CD1c-positive myeloid dendritic cell (primary cell): ENCODE measurements at regions not wholly inside any gene's neighbourhood (a gene's known extent, or its start where the extent isn't known, plus 50 kb on each side); places are given as distances from the start of the nearest gene placed in this dataset.
A peak's percentile ranks its signal among the peaks of the same experiment; 100 is the strongest.
"Not testable (repeated sequence)": the region's sequence is repeated elsewhere in the genome, so short reads cannot be mapped to it uniquely, and the experiment has no call there.

Source experiments
- DNase-seq: peaks from one replicate; pipeline ENCODE4 v3.0.0-alpha.2; 2016; ENCODE audit errors: extremely low spot score

GRCh38 chrX:68995780-68996551 is 167.1 kb downstream of the EFNB1 start:
- no peak for DNase-seq

GRCh38 chrX:68995386-68995779 is 166.6 kb downstream of the EFNB1 start:
- DNase-seq: no peak

- DNase-seq: no peak
Observed at GRCh38 chrX:68994891-68995255, 166.1 kb downstream of the EFNB1 start.

GRCh38 chrX:68994135-68994890 is 165.5 kb downstream of the EFNB1 start:
- peak; percentile 70 for DNase-seq

GRCh38 chrX:68992821-68993397 is 164.1 kb downstream of the EFNB1 start:
- DNase-seq: no peak

GRCh38 chrX:68991691-68992345 is 163.0 kb downstream of the EFNB1 start:
- DNase-seq: no peak

GRCh38 chrX:68990948-68991347 is 162.1 kb downstream of the EFNB1 start:
- DNase-seq: no peak

- no peak for DNase-seq
Observed at GRCh38 chrX:68989865-68990606, 161.2 kb downstream of the EFNB1 start.

GRCh38 chrX:68989456-68989855 is 160.6 kb downstream of the EFNB1 start:
- DNase-seq: no peak

- DNase-seq: peak; percentile 5
Observed at GRCh38 chrX:68988865-68989264, 160.0 kb downstream of the EFNB1 start.

- DNase-seq: no peak
Observed at GRCh38 chrX:68985135-68985755, 156.4 kb downstream of the EFNB1 start.

- DNase-seq: no peak
Observed at GRCh38 chrX:68983004-68983857, 154.4 kb downstream of the EFNB1 start.

- DNase-seq: no peak
Observed at GRCh38 chrX:68982476-68982875, 153.7 kb downstream of the EFNB1 start.

GRCh38 chrX:68980906-68981616 is 152.2 kb downstream of the EFNB1 start:
- DNase-seq: no peak

GRCh38 chrX:68978655-68979054 is 149.8 kb downstream of the EFNB1 start:
- DNase-seq: no peak

- DNase-seq: no peak
Observed at GRCh38 chrX:68978255-68978654, 149.4 kb downstream of the EFNB1 start.

GRCh38 chrX:68953331-68953730 is 124.5 kb downstream of the EFNB1 start:
- no peak for DNase-seq

GRCh38 chrX:68951942-68952619 is 123.3 kb downstream of the EFNB1 start:
- not testable (repeated sequence) for DNase-seq

- DNase-seq: no peak
Observed at GRCh38 chrX:68950937-68951336, 122.1 kb downstream of the EFNB1 start.
